Endodermal cell (in vitro differentiated cells): ENCODE measurements at regions not wholly inside any gene's neighbourhood (a gene's known extent, or its start where the extent isn't known, plus 50 kb on each side); places are given as distances from the start of the nearest gene placed in this dataset.
A peak's percentile ranks its signal among the peaks of the same experiment; 100 is the strongest.

Source experiments
- DNase-seq: peaks from one replicate; pipeline ENCODE4 v3.0.0-alpha.2; 2017
- H3K27ac ChIP-seq: 2 replicates; pipeline ENCODE4 v1.5.1; 2013; ENCODE audit warnings: mild to moderate bottlenecking, low read depth, low read length, moderate library complexity
- H3K27me3 ChIP-seq: 2 replicates; pipeline ENCODE4 v1.6.1; 2013; ENCODE audit warnings: mild to moderate bottlenecking, low read length, moderate library complexity; ENCODE audit not compliant: insufficient read depth, control insufficient read depth, poor library complexity, severe bottlenecking
- H3K36me3 ChIP-seq: 2 replicates; pipeline ENCODE4 v1.7.0; 2013; ENCODE audit warnings: mild to moderate bottlenecking, low read length, moderate library complexity; ENCODE audit not compliant: control insufficient read depth, insufficient read depth
- H3K4me1 ChIP-seq: one replicate; pipeline ENCODE4 v1.7.0; 2013; ENCODE audit warnings: low read length; ENCODE audit not compliant: control insufficient read depth, insufficient read depth
- H3K4me3 ChIP-seq: 2 replicates; pipeline ENCODE4 v1.5.1; 2013; ENCODE audit warnings: mild to moderate bottlenecking, low read length, moderate library complexity
- H3K9ac ChIP-seq: 2 replicates; pipeline ENCODE4 v1.6.1; 2013; ENCODE audit warnings: mild to moderate bottlenecking, low read length, moderate library complexity; ENCODE audit not compliant: poor library complexity, severe bottlenecking; ENCODE audit errors: extremely low read depth
- H3K9me3 ChIP-seq: 2 replicates; pipeline ENCODE4 v1.6.1; 2013; ENCODE audit warnings: mild to moderate bottlenecking, low read length, moderate library complexity; ENCODE audit not compliant: control insufficient read depth
- H3K27ac Mint-ChIP-seq: 2 replicates; pipeline ENCODE4 v1.8.0; 2020; ENCODE audit warnings: mixed read lengths
- H3K27me3 Mint-ChIP-seq: 2 replicates; pipeline ENCODE4 v1.8.0; 2021; ENCODE audit warnings: mild to moderate bottlenecking, mixed read lengths; ENCODE audit not compliant: insufficient read depth
- H3K36me3 Mint-ChIP-seq: 2 replicates; pipeline ENCODE4 v1.8.0; 2020; ENCODE audit warnings: low read depth, mixed read lengths
- H3K4me1 Mint-ChIP-seq: 2 replicates; pipeline ENCODE4 v1.8.0; 2020; ENCODE audit warnings: mixed read lengths
- H3K4me3 Mint-ChIP-seq: 2 replicates; pipeline ENCODE4 v1.8.0; 2020; ENCODE audit warnings: mild to moderate bottlenecking, moderate library complexity, mixed read lengths
- H3K9me3 Mint-ChIP-seq: 2 replicates; pipeline ENCODE4 v1.8.0; 2020; ENCODE audit warnings: mild to moderate bottlenecking, mixed read lengths
- WGBS, 2 experiments: methylation state at CpG; one replicate each; pipeline versions ENCODE4 v1.1.5 to v1.1.7; 2013; ENCODE audit warnings: missing lambda C conversion rate in 2 of 2, mixed read lengths in 1 of 2; ENCODE audit not compliant: insufficient coverage in 1 of 2, insufficient read length in 1 of 2; 5-methylcytosine and 5-hydroxymethylcytosine counted together
- TF ChIP-seq, protein P1 (sequence below): fragments of 200-600 bp; sonication (generic); conservative IDR thresholded peaks from 2 replicates; pipeline ENCODE4 v1.5.0; 2021; ENCODE audit warnings: antibody characterized with exemption, mild to moderate bottlenecking

DNA sequence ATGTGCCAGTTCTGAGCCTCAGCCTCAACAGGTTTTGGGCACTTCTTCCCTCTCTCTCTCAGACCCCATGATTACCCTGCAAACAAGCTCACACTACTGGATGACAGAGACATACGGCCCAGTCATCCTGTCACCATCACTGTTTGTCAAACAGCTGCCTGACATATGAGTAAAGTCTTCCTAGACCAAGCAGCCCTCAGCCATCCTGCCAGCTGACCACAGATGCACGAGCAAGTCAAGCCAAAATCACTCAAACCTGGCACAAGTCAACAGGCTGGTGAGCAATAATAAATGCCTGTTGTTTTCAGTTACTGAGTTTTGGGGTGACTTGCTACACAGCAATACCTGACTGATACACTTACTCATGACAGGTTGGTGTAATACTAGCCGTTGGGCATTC is 75.5 kb upstream of the KLF7 start:
- Histone ChIP-seq H3K36me3 (no peaks in the 10 kb centered on the region), H3K27me3 (no peaks in the 10 kb centered on the region), H3K4me3 (no peak overlapping the region), H3K9ac (no peak overlapping the region), H3K27ac (no peak overlapping the region), H3K9me3 (no peaks in the 10 kb centered on the region), H3K4me1 (peaks cover 22% of the 10 kb centered on the region)
- Mint-ChIP-seq H3K4me1 (peaks cover 41% of the 10 kb centered on the region), H3K9me3 (no peaks in the 10 kb centered on the region), H3K27me3 (peaks cover 3% of the 10 kb centered on the region), H3K27ac (no peak overlapping the region), H3K36me3 (no peaks in the 10 kb centered on the region), H3K4me3 (no peak overlapping the region)
- WGBS, 2 experiments, result 92 to 100% methylated on average over 2 to 3 of the region's 3 CpGs
- TF ChIP-seq, protein P1, sequence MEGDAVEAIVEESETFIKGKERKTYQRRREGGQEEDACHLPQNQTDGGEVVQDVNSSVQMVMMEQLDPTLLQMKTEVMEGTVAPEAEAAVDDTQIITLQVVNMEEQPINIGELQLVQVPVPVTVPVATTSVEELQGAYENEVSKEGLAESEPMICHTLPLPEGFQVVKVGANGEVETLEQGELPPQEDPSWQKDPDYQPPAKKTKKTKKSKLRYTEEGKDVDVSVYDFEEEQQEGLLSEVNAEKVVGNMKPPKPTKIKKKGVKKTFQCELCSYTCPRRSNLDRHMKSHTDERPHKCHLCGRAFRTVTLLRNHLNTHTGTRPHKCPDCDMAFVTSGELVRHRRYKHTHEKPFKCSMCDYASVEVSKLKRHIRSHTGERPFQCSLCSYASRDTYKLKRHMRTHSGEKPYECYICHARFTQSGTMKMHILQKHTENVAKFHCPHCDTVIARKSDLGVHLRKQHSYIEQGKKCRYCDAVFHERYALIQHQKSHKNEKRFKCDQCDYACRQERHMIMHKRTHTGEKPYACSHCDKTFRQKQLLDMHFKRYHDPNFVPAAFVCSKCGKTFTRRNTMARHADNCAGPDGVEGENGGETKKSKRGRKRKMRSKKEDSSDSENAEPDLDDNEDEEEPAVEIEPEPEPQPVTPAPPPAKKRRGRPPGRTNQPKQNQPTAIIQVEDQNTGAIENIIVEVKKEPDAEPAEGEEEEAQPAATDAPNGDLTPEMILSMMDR, result no peak
- no peak for DNase-seq

DNA sequence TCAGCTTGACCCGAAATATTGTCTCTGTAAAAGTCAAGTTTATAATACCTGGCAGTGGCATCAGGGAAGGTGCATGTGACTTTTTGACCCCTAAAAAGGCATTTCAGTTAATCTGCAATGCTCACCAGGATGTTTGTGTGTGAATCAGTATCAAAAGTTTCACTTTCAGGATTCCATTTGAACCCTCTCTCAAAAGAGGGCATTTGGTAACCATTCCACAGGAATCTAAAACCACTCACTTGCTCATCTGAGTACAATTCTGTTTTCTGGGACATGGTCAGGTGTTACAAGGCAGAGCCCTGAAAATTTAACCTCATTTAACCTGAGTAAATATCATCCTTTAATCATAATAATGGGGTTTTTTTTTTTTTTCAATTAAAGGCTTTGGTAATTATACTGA is 77.9 kb upstream of the KLF7 start:
- peaks cover 33% of the 10 kb centered on the region for H3K4me1 Mint-ChIP-seq
- H3K9me3 ChIP-seq, result no peaks in the 10 kb centered on the region
- no peaks in the 10 kb centered on the region for H3K27me3 ChIP-seq
- no peaks in the 10 kb centered on the region for H3K36me3 Mint-ChIP-seq
- H3K4me3 ChIP-seq, result no peak overlapping the region
- no peak overlapping the region for H3K27ac Mint-ChIP-seq
- H3K4me1 ChIP-seq, result peaks cover 13% of the 10 kb centered on the region
- no peak overlapping the region for H3K27ac ChIP-seq
- DNase-seq, result no peak
- no peaks in the 10 kb centered on the region for H3K9me3 Mint-ChIP-seq
- 92 to 100% methylated on average over 1 of the region's 1 CpG for WGBS, 2 experiments
- no peak overlapping the region for H3K4me3 Mint-ChIP-seq
- H3K27me3 Mint-ChIP-seq, result no peaks in the 10 kb centered on the region
- no peak overlapping the region for H3K9ac ChIP-seq
- TF ChIP-seq, protein P1, result no peak
- no peaks in the 10 kb centered on the region for H3K36me3 ChIP-seq

DNA sequence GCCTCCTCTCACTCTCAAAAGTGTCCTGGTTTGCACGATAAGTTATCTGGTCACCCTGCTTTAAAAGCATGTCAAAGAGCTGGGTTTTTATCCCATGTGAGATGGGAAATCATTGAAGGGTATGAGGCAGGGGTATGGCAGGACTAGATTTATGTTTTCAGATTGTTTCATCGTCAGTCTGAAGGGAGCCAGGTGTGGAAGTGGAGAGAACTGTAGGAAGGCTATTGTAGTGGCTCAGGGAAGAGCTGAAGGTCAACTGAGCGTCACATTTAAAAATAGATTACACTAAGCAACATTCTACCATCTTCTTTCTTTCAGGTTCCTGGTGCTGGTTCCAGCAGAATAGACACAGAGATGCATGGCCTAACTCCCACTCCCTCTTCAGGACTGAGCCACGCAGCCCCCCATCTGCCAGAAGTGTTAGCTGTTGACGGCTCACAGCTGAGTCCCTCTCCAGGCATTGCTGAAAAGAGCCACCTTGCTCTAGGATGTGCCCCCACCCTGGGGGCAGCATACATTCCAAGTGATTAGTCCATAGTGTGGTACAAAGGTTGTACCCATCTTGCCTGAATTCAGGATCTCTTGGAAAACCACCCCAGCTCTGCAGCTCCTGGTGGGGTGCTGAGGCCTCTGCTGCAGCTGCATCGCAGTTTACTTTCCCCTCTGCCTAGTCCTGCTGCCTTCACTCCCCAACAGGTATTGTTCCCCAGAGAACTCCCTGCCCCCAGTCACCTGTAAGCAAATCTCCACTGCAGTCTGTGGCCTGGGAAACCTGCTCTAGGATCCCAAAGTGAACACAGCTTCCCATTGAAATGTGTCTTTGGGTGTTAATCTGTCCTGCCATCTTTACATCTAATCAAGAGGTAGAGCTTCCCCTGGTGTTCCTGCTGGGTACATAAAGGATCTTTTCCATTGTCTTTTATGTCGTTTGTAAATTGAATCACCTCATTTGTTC is 79.5 kb upstream of the KLF7 start:
- no peak overlapping the region for H3K4me3 Mint-ChIP-seq
- Histone ChIP-seq H3K4me3 (no peak overlapping the region), H3K9me3 (no peaks in the 10 kb centered on the region), H3K9ac (no peak overlapping the region), H3K36me3 (no peaks in the 10 kb centered on the region), H3K4me1 (peaks cover 13% of the 10 kb centered on the region), H3K27me3 (no peaks in the 10 kb centered on the region), H3K27ac (no peak overlapping the region)
- peak; percentile 82 for DNase-seq
- WGBS, 2 experiments, result 70 to 80% methylated on average over 5 to 7 of the region's 7 CpGs
- no peaks in the 10 kb centered on the region for H3K9me3 Mint-ChIP-seq
- peak overlapping the region; percentile 44 for H3K27ac Mint-ChIP-seq
- H3K4me1 Mint-ChIP-seq, result peaks cover 23% of the 10 kb centered on the region
- TF ChIP-seq, protein P1, result peak; percentile 24
- H3K27me3 Mint-ChIP-seq, result no peaks in the 10 kb centered on the region
- no peaks in the 10 kb centered on the region for H3K36me3 Mint-ChIP-seq
